Psoas muscle (tissue), 7 donors: ENCODE measurements at regions not wholly inside any gene's neighbourhood (a gene's known extent, or its start where the extent isn't known, plus 50 kb on each side); places are given as distances from the start of the nearest gene placed in this dataset.

Experiments
- ATAC-seq, 4 donors: fragments of 200-7000 bp; cut with Tn5 transposase; one replicate each; pipeline ENCODE4 v1.9.1; 2020; ENCODE audit warnings: moderate library complexity in 3 of 4, mild to moderate bottlenecking in 2 of 4
- DNase-seq, 2 donors: peaks; one replicate each; pipeline ENCODE4 v3.0.0-alpha.2; 2020
- H3K27ac ChIP-seq: fragments of 200-600 bp; one replicate; pipeline ENCODE4 v1.8.0; 2022
- H3K27me3 ChIP-seq, 3 donors: fragments of 200-600 bp in 1 of 3; one replicate each; pipeline versions ENCODE4 v1.6.1 to v1.8.0; 2013 to 2022; ENCODE audit warnings: low read length in 2 of 3, mild to moderate bottlenecking in 2 of 3, moderate library complexity in 1 of 3; ENCODE audit not compliant: insufficient read depth in 3 of 3
- H3K36me3 ChIP-seq, 2 donors: fragments of 200-600 bp in 1 of 2; one replicate each; pipeline versions ENCODE4 v1.6.1 to v1.8.0; 2013 to 2022; ENCODE audit warnings: low read depth in 1 of 2, mild to moderate bottlenecking in 1 of 2, moderate library complexity in 1 of 2; ENCODE audit not compliant: insufficient read depth in 1 of 2
- H3K4me1 ChIP-seq: fragments of 200-600 bp; one replicate; pipeline ENCODE4 v1.8.0; 2022
- H3K4me3 ChIP-seq: fragments of 200-600 bp; one replicate; pipeline ENCODE4 v1.8.0; 2022; ENCODE audit warnings: mild to moderate bottlenecking
- H3K9me3 ChIP-seq: fragments of 200-600 bp; one replicate; pipeline ENCODE4 v1.8.0; 2022
- WGBS, 3 donors: extraction: QIAGEN DNeasy Blood & Tissue Kit; methylation state at CpG; one replicate each; pipeline versions ENCODE4 v1.1.6 to v1.1.7; 2013; 5-methylcytosine and 5-hydroxymethylcytosine counted together
- intact Hi-C, 2 donors: fragments of 100-400 bp; cut with DNase I; formaldehyde crosslinking; loops; one replicate each; pipeline versions ENCODE4 v1.11.0 to v1.14.2; 2022
- TF ChIP-seq, protein P1 (sequence below): fragments of 200-600 bp; IDR thresholded peaks from one replicate; pipeline ENCODE4 v1.8.0; 2022; ENCODE audit warnings: antibody characterized with exemption
- donor health status: healthy with polysubstance abuse.
- donor health status: DM: no; HTN: no; CAD: no; lungs with moderate emphysema.
- donor health status: Bipolar disorder and iron deficiency.
- donor health status: healthy.
- donor health status: DM: yes; HTN: yes; CAD: no.
- donor health status: DM: no; HTN: no; CAD: no.
- donor health status: DM: yes; HTN: yes; CAD: no.

DNA sequence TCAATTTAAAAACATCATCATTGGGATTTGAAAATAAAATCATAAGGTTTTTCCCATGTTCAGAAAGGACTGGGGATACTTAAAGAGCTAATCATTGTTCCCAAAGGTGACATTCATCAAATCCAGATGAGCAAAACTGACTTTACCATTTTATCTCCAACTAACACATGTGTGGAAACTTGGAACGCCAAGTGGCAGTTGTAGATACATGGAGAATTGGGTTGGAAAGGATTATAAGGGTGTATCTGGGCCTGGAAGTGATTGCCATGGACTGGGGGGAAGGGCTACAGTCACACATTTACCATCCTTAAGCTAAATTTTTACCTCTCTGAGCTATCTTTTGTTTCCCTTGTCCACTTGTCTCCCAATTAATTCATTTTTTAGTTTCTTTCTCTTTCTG is 203.4 kb downstream of the SLC39A8 start:
- H3K4me3 ChIP-seq: no peak overlapping the region
- TF ChIP-seq, protein P1, sequence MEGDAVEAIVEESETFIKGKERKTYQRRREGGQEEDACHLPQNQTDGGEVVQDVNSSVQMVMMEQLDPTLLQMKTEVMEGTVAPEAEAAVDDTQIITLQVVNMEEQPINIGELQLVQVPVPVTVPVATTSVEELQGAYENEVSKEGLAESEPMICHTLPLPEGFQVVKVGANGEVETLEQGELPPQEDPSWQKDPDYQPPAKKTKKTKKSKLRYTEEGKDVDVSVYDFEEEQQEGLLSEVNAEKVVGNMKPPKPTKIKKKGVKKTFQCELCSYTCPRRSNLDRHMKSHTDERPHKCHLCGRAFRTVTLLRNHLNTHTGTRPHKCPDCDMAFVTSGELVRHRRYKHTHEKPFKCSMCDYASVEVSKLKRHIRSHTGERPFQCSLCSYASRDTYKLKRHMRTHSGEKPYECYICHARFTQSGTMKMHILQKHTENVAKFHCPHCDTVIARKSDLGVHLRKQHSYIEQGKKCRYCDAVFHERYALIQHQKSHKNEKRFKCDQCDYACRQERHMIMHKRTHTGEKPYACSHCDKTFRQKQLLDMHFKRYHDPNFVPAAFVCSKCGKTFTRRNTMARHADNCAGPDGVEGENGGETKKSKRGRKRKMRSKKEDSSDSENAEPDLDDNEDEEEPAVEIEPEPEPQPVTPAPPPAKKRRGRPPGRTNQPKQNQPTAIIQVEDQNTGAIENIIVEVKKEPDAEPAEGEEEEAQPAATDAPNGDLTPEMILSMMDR: no peak
- H3K9me3 ChIP-seq: no peaks in the 10 kb centered on the region
- H3K27me3 ChIP-seq: no peaks in the 10 kb centered on the region
- no peaks in the 10 kb centered on the region for H3K4me1 ChIP-seq
- no peak for ATAC-seq
- 52 to 77% (median 63%) methylated on average over 1 of the region's 1 CpG for WGBS, 3 donors
- DNase-seq: no peak
- no peak overlapping the region for H3K27ac ChIP-seq
- intact Hi-C loops: no loop called here
- no peaks in the 10 kb centered on the region for H3K36me3 ChIP-seq

DNA sequence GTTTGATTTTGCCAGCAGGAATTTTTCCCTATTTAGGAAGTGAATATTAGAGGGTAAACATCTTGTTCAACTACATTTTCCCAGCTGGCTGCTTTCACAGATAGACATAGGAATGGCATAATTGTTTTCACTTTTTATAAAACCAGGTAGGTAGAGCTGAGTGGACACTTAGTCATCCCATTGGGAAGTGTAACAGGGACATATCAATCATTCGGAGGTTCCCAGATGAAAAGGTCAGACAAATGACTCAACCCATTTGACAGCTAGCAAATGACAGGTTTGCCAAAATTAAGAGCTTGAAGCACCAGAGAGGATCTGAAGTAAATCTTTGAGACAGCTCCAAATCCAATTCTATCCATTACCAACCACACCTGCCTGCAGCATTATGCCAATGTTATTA is 205.3 kb downstream of the SLC39A8 start:
- Histone ChIP-seq H3K36me3 (no peaks in the 10 kb centered on the region), H3K4me3 (no peak overlapping the region), H3K27me3 (no peaks in the 10 kb centered on the region), H3K9me3 (no peaks in the 10 kb centered on the region), H3K27ac (peak overlapping the region; percentile 38), H3K4me1 (no peaks in the 10 kb centered on the region)
- DNase-seq (no peak), ATAC-seq (no peak)
- 71 to 83% (median 79%) methylated on average over 1 of the region's 1 CpG for WGBS, 3 donors
- intact Hi-C loops: no loop called here
- TF ChIP-seq, protein P1: no peak

DNA sequence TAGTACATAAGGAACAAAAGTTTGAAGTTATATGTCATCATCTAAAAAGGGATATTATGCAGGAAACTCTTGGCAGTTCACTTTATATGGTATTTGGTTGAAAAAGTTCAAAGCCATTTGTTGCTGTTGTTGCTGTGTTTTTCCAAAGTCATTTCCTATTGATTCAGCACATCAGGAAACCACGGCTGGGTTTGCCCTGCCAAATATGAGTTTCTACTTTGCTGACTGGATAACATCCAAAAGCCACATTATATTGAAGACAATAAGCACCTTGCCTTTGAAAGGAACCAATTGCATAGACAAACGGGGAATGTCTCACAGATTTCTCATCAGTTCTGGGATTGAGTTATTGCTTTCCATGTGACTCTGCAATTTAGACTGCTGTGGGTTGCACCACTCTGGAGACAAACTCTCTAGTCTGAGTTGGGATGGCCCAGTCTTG is 206.1 kb downstream of the SLC39A8 start:
- Histone ChIP-seq H3K27me3 (no peaks in the 10 kb centered on the region), H3K4me1 (no peaks in the 10 kb centered on the region), H3K9me3 (no peaks in the 10 kb centered on the region), H3K27ac (no peak overlapping the region), H3K4me3 (no peak overlapping the region), H3K36me3 (no peaks in the 10 kb centered on the region)
- 35 to 49% (median 38%) methylated on average over 2 of the region's 2 CpGs for WGBS, 3 donors
- TF ChIP-seq, protein P1: no peak
- intact Hi-C loops: no loop called here
- no peak for DNase-seq
- no peak for ATAC-seq

DNA sequence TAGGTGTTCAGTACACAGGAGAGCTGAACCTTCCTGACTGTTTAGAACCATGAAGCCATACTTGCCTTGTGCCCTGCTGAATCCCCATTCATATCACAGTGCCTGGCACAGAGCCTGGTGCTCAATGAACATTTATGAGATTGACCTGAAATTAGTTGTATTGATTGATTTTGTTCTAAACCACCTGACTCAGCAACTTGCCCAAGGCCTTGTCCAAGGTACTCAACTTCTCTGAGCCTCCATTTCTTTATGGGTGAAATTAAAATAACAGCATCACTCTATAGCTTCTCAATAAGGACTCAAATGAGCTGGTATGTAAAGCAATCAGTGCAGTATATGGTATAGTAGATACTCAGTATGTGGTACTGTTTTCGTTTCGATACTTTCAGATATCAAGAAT is 208.1 kb downstream of the SLC39A8 start:
- DNase-seq: no peak
- Histone ChIP-seq H3K4me3 (no peak overlapping the region), H3K4me1 (no peaks in the 10 kb centered on the region), H3K27ac (no peak overlapping the region), H3K9me3 (no peaks in the 10 kb centered on the region), H3K36me3 (no peaks in the 10 kb centered on the region), H3K27me3 (no peaks in the 10 kb centered on the region)
- no peak for ATAC-seq
- TF ChIP-seq, protein P1: no peak
- intact Hi-C loops: no loop called here
- 94 to 98% (median 97%) methylated on average over 2 of the region's 2 CpGs for WGBS, 3 donors

DNA sequence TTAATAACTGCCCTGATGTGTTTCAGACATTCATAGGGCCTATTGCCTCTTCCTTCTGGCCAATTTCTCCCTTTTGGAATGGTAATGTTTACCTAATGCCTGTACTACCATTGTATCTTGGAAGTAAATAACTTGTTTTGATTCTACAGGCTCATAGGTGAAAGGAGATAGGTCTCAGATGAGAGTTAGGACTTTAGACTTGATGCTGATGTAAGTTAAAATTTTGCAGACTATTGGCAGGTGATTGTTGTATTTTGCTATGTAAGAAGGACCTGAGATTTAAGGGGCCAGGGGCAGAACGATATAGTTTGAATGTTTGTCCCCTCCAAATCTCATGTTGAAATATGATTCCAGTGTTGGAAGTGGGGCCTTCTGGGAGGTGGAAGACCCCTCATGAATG is 215.5 kb downstream of the SLC39A8 start:
- ATAC-seq: no peak

More for the DNA sequence above, 215.5 kb downstream of the SLC39A8 start:
- TF ChIP-seq, protein P1: no peak
- WGBS, 3 donors: 34 to 82% (median 82%) methylated on average over 1 of the region's 1 CpG
- DNase-seq: no peak
- no peaks in the 10 kb centered on the region for H3K36me3 ChIP-seq
- intact Hi-C loops: no loop called here
- no peak overlapping the region for H3K27ac ChIP-seq
- H3K4me1 ChIP-seq: no peaks in the 10 kb centered on the region
- no peaks in the 10 kb centered on the region for H3K9me3 ChIP-seq
- H3K4me3 ChIP-seq: no peak overlapping the region
- no peaks in the 10 kb centered on the region for H3K27me3 ChIP-seq
